NCI-H146 treated with DMSO at 0.1 percent for 48 hours (cell line): ENCODE measurements at regions not wholly inside any gene's neighbourhood (a gene's known extent, or its start where the extent isn't known, plus 50 kb on each side); places are given as distances from the start of the nearest gene placed in this dataset.

Source experiments
- DNase-seq: peaks from one replicate; lab custom pipeline; 2025; ENCODE audit not compliant: unreplicated experiment; lab: John Stamatoyannopoulos, UW

DNA sequence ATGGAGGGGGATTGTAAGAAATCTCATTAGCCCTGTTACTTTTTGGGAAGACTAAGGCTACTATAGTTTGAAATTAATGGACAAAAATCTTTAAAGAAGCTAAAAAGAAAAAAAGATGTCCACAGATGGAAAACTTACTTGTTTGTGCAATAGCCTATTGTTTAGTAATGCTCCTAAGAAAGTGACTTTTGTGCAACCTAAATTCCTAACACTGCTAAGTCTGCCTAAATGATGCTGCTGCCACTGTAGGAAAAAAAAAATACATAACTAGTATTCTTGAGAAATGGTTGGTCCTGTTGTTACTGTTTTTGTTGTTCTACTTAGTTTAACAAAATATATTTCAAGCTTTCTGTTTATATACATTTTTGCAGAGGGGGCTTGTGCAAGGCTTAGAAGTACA is 108.2 kb upstream of the NR3C1 start:
- no peak for DNase-seq

DNA sequence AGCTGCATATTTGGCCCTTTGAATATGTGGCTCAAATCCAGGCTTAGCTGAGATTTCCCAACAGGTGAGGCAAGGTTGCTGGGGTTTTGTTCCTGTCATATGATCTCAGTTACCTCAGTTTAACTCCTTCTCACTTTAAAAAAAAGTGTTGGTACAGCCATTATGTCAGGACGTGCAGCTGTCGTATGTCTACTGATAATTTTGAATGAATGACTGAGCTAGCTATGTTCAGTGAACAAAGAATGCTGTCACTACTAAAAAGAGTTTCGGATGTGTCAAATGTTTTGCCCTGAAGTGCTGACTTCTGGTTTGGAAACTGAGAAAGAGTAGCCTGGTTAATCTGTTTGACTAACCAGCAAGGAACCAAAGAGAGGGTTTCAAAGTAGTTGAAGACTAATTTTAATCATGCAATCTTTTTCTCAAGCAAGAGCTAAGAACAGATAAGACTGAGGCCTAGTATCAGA is 106.3 kb upstream of the NR3C1 start:
- DNase-seq, result no peak

- DNase-seq, result no peak
These were observed 103.5 kb upstream of the NR3C1 start for GRCh38 chr5:143506836-143507552.

DNA sequence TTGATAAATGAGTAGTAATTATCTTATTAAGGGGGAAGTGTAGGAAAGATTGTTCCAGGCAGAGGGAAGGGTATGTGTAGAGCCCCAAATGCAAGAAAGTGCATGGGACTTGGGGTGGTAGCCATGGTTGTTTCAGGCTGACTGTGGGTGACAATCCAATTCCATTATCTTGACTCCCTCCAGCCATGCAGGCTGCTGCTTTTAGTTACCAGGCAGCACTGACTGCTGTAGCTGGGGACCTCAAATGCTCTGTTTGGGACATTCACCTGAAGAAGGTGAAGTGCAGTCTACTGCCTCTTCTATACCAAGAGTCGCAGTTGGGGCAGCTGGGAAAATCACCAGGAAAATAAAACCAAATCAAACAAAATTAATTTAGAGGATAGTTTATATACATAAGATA is 102.4 kb upstream of the NR3C1 start:
- DNase-seq, result no peak

- no peak for DNase-seq
These were observed 101.9 kb upstream of the NR3C1 start for GRCh38 chr5:143505354-143505753.

DNA sequence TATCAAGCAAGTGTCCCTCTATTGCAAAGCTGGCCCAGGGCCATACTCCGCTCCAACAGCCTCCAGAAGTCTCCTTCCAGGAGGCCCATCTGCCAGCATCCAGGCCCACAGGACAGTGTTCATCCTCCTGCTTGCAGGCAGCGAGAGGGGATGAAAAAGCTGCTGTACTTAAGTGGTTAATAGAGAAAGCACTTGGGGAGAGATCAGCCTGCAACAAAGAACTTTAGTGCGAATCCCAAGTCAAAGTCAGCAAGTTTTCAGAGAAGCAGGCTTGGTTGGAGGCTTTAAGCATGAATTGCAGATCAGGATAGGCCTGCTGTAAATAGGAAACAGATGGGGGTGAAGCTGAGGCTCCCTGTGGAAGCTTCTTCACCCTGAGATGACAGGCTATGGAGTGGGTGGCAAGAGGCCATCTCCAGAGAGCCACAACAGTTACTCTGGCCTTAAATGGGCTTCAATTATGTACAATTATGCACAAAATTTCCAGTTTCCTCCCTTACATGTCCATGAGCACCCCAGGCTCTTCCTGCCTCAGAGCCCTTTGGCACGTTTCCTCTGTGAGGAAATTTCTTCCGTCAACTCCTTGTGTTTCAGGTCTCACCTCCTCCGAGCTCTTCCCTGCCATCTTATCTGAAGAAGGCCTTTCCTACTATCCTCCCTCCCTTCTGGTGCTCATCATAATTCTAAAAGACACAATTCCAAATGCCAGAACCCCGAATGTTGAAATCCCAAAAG is 98.0 kb upstream of the NR3C1 start:
- DNase-seq, result no peak

GRCh38 chr5:143499480-143500114 is 96.1 kb upstream of the NR3C1 start:
- no peak for DNase-seq

DNA sequence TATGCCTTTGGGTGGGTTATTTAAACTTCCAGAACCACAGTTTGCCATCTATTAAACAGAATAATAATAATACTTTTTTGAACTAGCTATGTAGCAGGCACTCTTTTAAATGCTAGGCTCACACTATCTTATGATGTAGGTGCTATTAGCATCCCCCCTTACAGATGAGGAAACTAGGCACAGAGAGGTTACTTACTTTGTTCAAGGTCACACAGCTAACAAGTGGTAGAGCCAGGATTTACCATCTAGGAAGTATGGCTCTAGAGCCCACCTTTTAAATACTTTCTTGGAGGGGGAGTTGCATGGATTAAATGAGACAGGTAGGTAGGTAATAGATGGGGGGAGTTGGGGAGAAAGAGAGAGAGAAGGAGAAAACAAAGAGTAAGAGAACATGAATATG is 95.3 kb upstream of the NR3C1 start:
- DNase-seq, result no peak

DNA sequence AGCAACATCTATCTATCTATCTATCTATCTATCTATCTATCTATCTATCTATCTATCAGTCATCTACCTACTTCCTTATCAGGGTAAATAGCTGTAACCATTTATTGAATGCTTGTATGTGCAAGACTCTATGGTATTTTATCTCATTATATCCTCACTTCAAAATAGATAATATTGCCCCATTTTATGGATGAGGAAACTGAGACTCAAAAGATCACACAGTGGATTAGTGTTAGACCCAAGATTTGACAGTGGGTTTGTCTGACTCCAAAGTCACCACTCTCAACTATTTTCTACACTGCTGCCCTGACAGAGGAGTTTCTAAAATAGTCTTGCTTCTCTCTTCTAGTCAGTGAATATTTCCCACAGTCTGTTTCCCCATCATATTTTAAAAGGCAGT is 94.3 kb upstream of the NR3C1 start:
- no peak for DNase-seq

DNA sequence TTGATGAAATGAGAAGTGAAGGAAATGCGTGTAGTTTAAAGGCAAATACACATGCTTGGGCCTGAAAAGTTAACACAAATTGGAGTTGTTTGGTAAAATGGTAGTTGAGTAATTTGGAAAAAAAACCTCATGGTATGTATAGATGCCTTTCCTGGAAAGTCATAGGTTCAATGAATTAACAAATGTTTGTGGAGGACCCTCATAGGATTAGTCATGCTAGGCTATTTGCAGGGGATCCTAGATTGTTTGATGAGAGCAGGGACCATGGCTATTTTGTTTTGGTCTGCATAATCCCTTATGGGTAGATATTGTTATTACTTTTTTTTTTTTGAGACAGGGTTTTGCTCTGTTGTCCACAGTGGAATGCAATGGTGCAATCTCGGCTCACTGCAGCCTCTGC is 93.5 kb upstream of the NR3C1 start:
- no peak for DNase-seq

GRCh38 chr5:143495821-143496275 is 92.4 kb upstream of the NR3C1 start:
- DNase-seq, result no peak

GRCh38 chr5:143495110-143495509 is 91.6 kb upstream of the NR3C1 start:
- no peak for DNase-seq

DNA sequence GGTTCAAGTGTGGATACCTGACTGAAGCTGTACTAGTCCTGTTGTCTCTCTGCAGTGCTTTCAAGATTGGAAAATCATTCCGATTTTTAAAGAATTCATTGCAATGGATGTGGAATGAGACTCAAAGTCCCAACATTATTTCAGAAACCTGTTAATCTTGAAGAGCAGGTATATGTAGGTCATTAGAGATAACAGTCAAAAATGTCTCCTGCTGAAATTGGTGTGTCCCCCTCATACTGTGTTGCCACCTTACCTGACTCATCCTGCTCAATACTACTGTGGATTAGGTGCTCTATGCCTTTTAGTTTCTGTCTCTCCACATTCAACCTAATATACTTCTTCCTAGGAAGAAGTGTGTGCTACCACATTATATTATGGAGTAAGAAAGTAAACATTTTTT is 91.1 kb upstream of the NR3C1 start:
- no peak for DNase-seq

DNA sequence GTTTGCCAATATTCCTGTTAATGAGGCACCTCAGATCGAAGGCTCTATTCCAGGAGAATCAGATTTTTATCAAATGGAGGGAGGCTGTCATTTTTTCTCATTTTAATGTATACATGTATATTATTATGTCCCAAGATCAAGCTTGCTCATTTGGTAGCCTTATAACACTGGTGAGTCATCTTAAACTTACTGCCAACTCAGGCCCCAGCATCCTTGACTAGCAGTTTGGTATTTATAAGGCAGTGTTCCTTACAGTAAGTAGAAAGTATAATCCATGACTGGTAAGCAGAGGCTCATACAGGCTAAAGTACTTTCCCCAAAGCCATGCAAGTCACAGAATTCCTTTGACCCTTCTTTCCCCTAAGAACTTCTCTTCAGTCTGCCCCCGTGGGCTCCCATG is 90.7 kb upstream of the NR3C1 start:
- no peak for DNase-seq

- no peak for DNase-seq
These were observed 89.3 kb upstream of the NR3C1 start for GRCh38 chr5:143492783-143493182.

DNA sequence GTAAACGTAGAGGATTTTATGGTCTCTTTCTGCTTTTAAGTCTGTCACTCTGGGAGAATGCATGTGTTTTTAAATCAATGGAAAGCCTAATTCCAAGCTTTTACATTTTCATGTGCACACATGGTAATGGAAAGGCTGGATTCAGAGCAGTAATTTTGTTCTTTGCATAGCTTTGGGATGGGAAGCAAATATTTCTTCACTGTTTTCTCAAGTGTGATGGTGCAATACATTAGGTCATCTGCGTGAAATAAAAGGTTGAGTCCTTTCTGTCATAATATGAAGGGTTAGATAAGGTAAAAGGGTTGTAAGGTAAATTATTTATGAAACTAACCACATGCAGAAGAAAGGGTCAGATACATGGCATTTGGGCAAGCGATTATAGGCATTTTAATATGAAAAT is 88.2 kb upstream of the NR3C1 start:
- no peak for DNase-seq

- DNase-seq, result no peak
These were observed 84.9 kb upstream of the NR3C1 start for GRCh38 chr5:143488381-143488780.

DNA sequence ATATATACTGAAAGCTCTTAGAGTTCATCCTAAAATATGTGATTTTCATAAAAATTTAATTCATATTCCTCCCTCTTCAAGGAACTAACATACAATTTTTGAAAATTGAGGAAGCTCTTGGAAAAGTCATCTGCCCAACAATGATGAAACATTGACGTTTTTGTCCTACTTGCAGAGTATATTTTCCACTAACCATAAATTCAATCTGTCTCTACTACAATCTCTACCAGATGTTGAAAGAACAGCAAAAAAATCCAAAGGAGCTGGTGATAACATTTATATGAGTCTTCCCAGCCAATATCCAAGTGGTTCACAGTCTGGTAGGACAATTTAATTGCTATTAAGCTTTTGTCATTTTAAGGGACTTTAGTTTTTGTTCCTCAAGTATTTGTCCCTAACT is 81.1 kb upstream of the NR3C1 start:
- DNase-seq, result no peak

GRCh38 chr5:143481697-143482531 is 78.4 kb upstream of the NR3C1 start:
- DNase-seq, result no peak

GRCh38 chr5:143480001-143480400 is 76.5 kb upstream of the NR3C1 start:
- no peak for DNase-seq

DNA sequence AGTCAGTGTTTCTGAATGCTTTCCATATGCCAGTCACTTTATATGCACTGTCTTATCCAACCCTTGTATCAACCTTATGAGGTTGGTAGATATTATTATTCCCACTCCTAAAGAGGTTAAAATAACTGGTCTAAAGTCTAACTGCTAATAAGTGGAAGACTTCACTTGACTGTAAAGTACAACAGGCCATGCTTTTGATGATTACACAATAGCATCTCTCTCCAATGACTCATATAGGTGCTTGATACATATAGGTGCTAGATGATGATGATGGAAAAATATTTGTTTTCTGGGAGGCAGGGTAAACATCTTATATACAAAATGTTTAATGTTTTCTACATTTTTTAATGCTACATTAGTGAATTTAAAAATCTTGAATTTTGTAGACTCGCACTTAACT is 75.9 kb upstream of the NR3C1 start:
- no peak for DNase-seq
